ENCODE measurements at regions not wholly inside any gene's neighbourhood (a gene's known extent, or its start where the extent isn't known, plus 50 kb on each side); places are given as distances from the start of the nearest gene placed in this dataset.
"Not testable (repeated sequence)": the region's sequence is repeated elsewhere in the genome, so short reads cannot be mapped to it uniquely, and the experiment has no call there.

DNA sequence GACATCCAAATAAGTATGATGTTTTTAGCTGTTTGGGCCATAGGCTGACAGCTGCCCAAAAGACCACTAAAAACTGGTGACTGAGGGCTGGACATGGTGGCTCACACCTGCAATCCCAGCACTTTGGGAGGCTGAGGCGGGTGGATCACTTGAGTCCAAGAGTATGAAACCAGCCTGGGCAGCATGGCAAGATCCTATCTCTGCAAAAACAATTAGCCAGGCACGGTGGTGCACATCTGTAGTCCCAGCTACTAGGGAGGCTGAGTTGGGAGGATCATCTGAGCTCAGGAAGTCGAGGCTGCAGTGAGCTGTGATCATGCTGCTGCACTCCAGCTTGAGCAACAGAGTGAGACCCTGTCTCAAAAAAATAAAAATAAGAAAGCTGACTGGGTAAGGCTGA lies 511.5 kb upstream of the RAB6C start:
- DNase-seq (ENCODE audit: low read depth), result no peak

DNA sequence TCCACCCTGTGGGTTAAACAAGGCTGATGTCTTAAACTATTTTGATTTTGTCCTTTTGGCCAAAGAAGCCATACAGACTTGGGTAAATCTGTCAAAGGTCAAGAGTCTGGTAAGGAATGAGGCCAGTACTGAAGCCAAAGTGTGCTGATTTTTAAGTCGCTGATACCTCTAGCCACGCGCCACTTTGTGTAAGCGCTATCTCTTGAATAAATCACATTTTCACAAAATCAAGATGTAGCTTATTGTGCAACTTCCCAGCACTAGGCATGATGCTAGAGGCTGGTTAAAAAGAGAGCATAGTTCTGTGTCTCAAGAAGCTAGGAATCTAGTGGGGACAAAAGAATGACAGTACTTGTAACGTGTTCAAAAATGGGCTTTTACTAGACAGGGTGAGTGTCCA lies 510.6 kb upstream of the RAB6C start:
- DNase-seq (ENCODE audit: low read depth), result no peak

DNA sequence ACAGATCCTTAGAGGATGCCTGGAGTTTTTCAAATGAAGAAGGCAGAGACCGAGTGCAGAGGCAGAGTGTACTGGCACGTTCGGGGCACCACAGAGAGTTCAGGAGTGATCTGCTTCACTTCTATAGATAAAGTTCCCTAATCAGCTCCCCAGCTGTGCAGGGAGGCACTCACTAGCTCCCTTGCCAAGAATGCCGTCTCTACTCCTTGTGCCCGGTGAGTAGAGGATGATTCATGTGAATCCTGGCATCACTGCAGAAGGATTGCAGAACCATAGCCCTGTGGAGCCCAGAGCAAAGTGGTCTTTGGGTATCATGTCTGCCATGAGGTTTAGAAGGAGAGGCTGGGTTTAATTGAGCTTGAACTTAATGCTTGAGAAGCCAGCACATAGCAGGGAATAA lies 510.1 kb upstream of the RAB6C start:
- no peak for DNase-seq (ENCODE audit: low read depth)

DNA sequence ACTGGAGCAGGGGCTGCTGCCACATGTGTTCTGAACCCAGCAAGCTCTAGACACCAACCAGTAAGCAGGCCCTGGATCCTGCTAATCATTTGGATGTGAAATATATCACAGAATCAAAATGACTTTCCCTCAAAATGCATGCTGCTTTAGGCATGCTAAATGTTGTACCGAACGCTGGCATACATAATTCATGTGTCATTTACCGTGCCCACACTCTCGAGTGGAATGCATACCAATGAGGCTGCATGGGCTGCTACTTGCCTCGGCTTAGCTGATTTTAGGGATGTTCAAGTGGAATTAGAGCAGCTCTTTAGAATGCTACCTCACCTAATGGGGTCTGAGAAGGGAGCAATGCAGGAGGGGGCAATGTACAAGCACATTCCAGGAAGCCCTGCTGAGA lies 509.6 kb upstream of the RAB6C start:
- DNase-seq (ENCODE audit: low read depth), result no peak

DNA sequence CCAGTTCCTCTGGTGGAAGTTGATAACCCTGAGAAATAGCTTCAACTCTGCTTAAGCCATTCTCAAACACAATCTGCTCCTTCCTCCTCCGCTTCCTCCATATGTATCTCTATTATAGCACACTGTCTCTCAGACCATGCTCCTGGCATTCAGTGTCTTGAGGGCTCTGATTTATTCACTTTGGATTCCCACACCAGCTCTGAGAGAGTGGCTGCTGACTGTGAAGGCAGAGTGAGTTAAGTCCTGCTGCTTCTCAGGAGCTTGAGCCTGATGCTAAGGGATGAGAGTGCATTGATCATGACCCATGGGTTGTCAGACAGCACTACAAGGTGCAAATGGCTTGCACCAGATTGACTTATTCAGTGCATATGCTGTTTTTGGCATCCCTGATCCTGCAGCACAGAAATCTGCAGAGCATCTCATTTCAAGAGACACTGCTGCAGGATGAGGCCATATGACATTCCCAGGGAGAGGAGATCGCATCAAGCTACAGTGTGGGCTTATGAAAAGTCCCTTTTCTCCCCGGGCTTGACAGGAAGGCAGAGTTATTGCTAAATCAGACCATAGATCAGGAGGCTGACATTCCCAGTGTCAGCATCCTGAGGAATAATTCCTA lies 500.5 kb upstream of the RAB6C start:
- no peak for DNase-seq (ENCODE audit: low read depth)

DNA sequence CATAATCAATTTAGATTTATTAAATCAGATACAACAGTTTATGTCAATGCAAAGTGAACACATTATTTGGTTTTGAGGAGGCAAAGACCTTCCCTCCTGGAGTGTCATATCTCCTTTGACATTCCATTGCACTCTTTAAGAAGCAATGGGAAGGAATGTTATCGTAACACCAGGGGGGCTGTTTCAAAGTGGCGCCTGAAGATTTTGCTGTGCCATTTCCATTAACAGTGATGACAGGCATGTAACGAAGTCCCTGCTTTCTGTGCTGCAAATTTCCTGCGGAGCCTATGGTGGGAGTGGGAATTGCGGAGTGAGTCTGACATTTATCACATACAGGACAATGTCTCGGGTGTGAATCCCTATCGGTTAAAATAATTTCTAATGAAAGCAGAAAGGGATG lies 499.6 kb upstream of the RAB6C start:
- no peak for DNase-seq (ENCODE audit: low read depth)

DNA sequence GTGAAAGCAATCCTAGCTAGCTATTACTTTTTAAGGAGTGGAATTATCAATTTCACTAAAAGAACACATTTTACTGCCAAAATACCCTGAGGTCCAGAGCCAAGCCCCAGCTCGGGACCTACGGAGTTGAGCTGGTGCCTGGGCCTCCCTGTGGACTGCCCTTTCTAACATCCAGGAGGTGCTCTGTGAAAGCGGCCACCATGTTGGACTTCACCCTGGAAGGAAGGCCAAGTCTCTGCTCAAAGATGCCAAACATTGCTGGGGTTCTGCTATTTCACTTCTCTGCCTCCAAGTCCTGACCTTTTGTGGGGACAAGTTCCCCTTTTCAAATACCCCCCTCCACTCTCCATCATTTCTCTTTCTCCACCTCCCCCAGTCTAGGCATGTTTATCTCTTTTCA lies 498.7 kb upstream of the RAB6C start:
- DNase-seq (ENCODE audit: low read depth), result no peak

DNA sequence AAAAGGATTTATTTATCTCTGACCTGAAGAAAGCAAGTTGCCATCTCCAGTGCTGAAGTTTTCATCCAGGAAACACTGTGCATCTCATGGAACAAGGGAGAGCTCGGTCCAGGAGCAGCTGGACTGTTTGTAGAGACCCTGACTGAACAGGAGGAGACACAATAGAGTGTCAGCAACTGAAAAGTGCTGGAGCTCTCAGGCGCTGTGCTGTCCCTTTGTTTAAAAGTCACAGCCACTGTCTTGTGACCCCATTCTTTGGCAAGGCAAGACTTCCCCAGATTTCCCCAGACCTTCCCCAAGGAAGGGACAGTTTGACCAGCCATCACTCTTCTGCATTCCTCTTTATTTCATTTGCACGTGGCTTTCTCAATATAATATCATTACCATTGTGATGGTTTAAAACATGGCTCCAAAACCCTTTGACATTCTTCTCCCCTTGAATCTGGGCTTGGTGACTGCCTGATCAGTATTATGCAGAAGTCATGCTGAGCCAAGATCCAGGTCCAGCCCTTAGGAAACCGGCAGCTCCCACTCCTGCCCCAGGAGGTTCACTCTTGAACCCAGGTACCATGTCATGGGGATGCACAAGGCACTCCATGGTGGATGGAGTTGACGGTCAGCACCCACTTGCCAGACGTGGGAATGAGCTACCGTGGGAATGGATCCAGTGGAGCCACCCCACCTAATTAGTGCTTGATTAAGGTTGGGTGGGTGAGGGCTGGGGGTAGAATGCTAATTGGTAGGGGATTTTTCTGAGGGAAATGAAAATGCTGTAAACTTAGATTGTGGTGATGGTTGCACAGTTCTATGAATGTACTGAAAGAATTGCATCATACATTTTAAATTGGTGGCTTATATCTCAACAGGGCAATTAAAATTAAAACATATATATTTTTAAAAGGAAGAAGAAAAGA lies 497.9 kb upstream of the RAB6C start:
- no peak for DNase-seq (ENCODE audit: low read depth)

DNA sequence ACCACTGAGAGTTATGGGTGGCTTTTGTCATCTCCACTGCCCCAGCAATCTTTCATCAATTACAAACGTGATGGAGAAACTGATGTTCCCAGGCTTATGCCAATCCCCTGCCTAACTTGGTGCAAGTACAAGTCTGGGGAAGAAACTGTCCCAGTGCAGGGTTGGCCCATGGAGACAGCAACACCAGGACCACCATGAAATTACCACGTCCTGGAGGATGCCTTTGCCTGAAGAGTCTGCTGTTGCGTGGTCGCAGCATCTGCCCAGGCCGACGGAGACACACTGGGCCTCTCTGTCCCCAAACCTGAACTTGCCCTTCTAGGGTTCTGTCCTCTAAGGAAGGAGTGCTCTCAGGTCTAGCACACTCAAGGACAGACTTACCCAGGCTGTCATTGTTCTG lies 496.8 kb upstream of the RAB6C start:
- DNase-seq (ENCODE audit: low read depth), result no peak

DNA sequence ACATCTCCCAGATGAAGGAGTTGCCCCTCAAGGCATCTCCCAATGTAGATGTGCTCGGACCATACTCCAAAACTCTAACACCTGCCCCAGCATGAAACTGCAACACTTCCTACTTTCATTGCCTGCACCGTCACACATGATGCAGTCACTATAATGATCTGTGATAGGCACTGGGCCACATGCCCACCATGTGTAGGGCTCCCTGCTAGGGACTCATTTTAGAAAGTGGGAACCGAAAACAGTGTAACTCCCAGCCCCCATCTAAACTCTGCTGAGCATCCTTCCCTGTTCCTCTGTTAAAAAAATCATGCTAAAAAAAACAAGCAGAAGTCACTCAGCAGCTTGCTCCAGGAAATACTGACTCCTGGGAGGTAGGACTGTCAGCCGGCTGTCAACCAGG lies 496.1 kb upstream of the RAB6C start:
- no peak for DNase-seq (ENCODE audit: low read depth)

DNA sequence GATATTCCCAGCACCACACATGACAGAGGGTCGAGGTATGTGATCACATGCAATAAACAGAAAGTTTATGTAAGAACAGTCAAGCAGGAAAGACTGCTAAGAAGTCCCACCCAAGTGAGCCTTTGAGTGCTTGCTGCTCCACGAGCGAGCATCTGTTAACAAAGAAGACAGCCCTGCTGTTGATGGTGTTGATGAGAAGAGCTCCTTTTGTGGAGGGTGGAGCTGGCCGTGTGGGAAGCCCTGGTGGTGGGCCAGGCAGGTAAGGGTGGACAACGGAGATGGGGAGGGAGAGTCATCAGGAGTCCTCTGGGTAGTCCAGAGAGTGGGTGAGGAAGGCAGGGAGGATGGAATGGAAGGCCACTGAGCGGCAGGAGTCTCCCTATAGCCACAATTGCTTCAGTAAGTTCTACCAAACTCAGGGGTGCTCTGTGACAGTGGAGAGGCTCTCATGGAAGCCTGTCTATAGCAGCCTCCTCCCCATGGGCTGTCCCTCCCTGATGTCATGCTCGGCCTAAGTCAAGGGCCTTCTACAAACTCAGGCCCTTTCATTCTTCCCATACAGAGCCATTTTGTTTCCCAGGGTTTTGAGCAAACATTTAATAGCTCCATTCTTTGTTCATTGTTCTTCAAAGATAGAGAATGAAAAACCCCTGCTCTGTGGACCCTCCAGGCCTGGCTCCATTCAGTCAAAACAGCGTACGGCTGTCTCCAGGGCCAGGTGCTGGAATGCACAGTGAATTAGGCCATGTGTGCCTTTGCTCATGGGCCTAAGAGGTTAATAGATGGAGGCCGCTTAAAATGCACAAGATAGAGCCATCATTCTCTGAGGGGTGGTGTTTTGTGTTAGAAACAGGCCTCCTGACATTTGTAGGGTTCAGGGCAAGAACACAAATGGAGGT lies 494.2 kb upstream of the RAB6C start:
- no peak for DNase-seq (ENCODE audit: low read depth)

DNA sequence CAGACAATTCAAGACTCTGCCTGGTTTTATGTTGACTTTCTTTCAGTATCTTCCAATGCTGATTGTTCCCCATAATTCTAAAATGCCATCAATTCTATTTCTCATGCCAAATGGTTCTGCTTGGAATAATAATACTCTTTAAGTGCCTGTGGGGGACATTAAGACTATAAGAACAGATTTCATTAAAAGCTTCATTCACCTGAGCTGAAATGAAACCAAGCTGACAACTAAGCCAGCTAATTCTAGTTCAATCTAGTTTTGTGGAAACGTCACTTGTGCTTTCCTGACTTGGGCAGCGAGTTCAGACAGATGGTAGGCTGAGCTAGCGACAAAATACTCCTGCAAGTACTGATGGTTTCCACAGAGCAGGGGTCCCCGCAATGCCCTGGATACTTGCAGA lies 491.1 kb upstream of the RAB6C start:
- no peak for DNase-seq (ENCODE audit: low read depth)

DNA sequence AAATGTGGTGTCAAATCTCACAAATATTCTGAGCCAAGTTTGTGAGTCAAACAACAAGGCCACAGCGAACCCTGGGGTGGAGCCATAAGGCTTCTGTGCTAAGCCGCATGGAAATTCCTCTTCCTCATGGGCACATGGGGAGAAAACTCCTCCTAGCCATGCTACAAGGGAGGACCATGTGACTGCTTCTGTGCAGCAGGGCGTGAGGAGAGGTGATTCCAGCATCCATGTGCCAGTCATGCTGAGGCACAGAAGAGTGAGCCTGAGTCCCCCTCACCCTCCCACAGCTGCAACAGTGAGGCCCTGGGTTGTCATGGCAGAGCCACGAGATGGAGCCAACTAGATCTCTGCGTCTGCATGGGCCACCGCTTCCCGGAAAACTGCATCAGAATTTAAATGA lies 488.8 kb upstream of the RAB6C start:
- DNase-seq (ENCODE audit: low read depth), result no peak

DNA sequence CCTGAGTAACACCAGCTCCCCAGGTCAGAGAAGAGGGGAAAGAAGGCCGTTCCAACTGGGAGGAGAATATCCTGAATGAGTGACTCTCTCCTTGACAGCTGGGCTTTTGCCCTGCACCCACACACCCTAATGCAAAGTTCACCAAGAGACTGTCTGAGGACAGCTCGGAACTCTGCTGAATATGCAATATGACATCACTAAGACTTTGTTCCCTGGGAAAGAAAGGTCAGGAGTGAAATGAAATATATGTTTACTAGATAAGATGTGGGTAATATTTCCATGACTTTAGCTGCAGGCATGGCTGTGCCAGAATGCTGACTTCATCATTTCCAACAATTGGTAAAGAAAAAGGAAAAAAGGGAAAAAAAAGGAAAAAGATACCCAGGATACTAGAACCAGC lies 488.2 kb upstream of the RAB6C start:
- DNase-seq (ENCODE audit: low read depth), result no peak

DNA sequence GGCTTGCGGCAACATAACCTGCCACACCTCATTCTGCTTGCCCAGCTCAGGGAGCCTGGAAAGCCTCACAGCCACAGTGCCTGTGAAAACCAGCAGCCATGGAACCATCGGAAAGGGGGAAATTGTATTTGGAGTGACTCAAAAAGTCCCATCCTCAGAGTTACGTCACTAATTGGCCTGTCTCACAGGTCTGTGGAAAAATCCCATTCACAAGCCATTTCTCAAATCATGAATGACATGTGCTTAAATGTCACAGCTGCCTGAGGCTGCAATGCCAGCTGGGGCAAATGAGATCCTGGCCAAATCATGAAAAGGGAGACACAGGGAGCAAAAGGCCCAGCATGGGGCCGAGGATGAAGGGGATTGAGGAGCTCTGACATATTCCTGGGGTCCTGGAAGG lies 486.9 kb upstream of the RAB6C start:
- DNase-seq (ENCODE audit: low read depth), result no peak

DNA sequence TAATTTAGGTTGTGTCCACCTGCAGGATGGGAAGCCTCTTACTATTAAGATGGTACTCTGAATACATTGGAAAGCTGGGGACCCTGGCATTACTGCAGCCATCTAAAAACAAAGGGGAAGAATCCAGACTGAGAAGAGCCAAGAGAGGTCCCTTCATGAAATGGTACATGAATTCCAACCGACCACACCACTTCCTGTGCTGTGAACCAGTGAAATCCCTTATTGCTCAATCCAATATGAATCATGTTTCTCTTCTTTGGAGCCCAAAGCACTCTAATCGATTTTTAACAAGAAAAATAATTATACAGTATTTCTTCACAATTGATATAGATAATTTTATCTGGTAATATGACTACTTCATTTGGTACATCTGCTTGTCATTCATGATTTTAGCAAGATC lies 479.7 kb upstream of the RAB6C start:
- DNase-seq (ENCODE audit: low read depth), result no peak

DNA sequence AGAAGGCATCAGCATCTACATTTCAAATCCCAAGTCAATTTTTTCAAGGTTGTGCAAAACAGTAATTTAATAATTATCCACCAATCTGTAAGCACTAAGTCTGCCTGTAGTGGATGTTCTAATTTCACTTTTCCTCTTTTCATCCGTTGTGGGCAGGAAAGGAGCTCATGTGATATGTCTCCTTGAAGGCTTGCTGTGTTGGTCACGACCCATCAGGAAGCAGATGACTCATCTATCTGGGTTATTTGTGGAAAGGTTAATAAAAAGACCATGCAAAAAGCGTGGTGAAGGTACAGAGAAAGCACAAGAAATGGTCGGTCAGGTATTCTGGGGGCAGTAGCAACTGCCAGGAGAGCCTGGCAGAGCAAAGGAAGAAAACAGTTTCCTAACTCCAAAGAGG lies 476.7 kb upstream of the RAB6C start:
- DNase-seq (ENCODE audit: low read depth), result no peak

DNA sequence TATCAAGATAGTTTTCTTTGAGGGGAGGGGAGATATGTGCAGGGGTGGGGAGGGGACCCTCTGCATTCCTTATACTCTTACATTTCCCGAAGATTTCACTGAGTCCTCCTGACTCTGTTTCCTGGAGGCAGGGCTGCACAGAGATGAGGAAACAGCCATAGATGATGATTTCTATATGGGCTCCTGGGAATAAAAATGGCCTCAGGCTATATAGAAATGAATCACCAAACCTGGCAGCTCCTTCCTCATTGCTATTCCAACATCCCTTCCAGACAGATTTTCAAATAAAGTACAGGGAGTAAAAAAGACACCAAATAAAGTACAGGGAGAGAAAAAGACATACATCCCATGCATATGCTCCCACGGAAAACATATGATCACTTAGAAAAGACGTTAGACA lies 474.8 kb upstream of the RAB6C start:
- DNase-seq (ENCODE audit: low read depth), result no peak

DNA sequence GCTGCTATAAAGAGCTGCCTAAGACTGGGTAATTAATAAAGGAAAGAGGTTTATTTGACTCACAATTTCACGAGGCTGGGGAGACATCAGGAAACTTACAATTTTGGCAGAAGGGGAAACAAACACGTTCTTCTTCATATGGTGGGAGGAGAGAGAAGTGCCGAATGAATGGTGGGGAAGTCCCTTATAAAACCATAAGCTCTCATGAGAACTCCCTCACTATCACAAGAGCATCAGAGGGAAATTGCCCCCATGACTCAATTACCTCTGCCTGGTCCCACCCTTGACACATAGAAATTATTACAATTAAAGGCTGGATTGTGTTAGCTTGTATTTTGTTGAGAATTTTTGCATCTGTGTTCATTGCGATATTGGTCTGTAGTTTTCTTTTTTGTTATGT lies 460.5 kb upstream of the RAB6C start:
- DNase-seq (ENCODE audit: low read depth), result no peak

DNA sequence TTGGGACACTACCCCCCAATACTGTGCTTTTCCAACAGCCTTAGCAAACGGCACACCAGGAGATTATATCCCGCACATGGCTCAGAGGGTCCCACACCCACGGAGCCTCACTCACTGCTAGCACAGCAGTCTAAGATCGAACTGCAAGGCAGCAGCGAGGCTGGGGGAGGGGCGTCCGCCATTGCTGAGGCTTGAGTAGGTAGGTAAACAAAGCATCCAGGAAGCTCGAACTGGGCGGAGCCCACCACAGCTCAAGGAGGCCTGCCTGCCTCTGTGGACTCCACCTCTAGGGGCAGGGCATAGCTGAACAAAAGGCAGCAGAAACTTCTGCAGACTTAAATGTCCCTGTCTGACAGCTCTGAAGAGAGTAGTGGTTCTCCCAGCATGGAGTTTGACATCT lies 447.3 kb upstream of the RAB6C start:
- not testable (repeated sequence) for DNase-seq (ENCODE audit: low read depth)

DNA sequence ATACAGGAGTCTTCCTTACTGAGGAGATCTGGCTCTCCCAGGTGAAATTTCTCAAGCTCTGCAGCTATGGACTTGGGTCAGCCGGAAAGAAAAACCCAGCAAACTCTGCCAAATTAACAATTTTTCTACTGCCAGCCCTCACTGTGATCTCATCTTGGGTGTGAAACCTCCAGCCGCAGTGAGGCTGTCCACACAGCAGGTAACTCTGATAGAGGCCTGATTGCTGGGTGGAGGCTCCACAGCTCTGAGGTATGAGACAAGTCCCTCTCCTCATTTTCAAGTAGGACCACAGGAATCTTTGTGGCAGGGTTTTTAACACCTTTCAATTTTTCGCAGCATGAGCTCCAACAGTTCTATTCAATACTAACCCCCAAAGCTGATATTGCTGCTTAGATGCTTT lies 430.6 kb upstream of the RAB6C start:
- DNase-seq (ENCODE audit: low read depth), result no peak

DNA sequence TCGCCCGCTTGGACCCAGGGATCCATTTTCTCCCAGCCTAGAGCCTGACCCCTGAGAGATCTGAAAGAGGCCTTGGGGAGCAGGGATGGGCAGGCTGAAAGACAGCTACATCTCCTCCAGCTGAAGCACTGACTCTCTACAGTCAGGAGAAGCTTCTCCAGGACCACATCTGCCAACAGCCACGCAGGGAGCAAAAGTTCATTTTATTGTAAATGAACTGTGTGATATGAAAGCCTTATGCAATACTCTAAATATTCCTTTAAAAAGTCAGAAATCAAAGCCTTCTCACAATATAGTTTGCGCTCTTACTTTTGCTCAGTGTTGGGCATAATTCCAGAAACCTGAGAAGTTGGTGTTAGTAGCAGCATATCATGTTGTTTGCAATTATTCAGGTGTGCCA lies 428.9 kb upstream of the RAB6C start:
- no peak for DNase-seq (ENCODE audit: low read depth)

DNA sequence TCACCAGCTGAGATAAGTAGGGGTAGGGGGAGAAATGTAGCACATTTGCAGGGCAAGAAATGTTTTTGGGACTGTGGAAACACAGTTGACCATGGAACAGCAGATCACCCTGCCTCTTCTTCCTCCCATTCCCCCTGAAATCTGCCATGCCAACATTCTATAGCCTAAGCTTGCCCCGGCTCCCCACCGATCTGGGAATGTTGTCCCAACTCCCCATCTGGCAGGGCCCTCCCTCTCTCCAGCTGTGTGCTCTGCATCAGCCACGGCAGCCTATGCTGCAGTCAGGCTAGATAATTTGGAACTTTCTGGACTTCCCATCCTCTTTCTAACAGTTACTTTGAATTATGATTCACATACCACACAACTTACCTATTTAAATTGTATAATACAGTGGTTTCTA lies 425.1 kb upstream of the RAB6C start:
- no peak for DNase-seq (ENCODE audit: low read depth)
